Stomach smooth muscle (tissue), 2 donors: ENCODE measurements at regions not wholly inside any gene's neighbourhood (a gene's known extent, or its start where the extent isn't known, plus 50 kb on each side); places are given as distances from the start of the nearest gene placed in this dataset.
"Not testable (repeated sequence)": the region's sequence is repeated elsewhere in the genome, so short reads cannot be mapped to it uniquely, and the experiment has no call there.

Source experiments
- H3K27ac ChIP-seq: one replicate; pipeline ENCODE4 v1.7.0; 2013; ENCODE audit warnings: mild to moderate bottlenecking, low read length, inconsistent platforms
- H3K27me3 ChIP-seq, 2 donors: one replicate each; pipeline ENCODE4 v1.7.0; 2013; ENCODE audit warnings: low read length in 2 of 2; ENCODE audit not compliant: insufficient read depth in 2 of 2, control insufficient read depth in 1 of 2
- H3K36me3 ChIP-seq, 2 donors: one replicate each; pipeline ENCODE4 v1.7.0; 2013; ENCODE audit warnings: low read length in 2 of 2; ENCODE audit not compliant: control insufficient read depth in 2 of 2, insufficient read depth in 2 of 2
- H3K4me1 ChIP-seq: one replicate; pipeline ENCODE4 v1.7.0; 2013; ENCODE audit warnings: low read length; ENCODE audit not compliant: control insufficient read depth, insufficient read depth
- H3K4me3 ChIP-seq, 2 donors: one replicate each; pipeline ENCODE4 v1.7.0; 2013; ENCODE audit warnings: low read length in 2 of 2
- H3K9ac ChIP-seq, 2 donors: one replicate each; pipeline ENCODE4 v1.7.0; 2013; ENCODE audit warnings: low read length in 2 of 2, mild to moderate bottlenecking in 1 of 2
- H3K9me3 ChIP-seq, 2 donors: one replicate each; pipeline ENCODE4 v1.7.0; 2013; ENCODE audit warnings: low read length in 2 of 2; ENCODE audit not compliant: control insufficient read depth in 2 of 2
- donor health status: healthy.
- donor health status: Pancreatic carcinoma.

GRCh38 chr16:65249768-65250167, 127.9 kb upstream of the CDH11 start:
- H3K9ac ChIP-seq: peak overlapping the region; percentile 13 to 65
- peak overlapping the region in 1 of 2 donors; percentile 29 for H3K4me3 ChIP-seq
- H3K9me3 ChIP-seq: no peaks in the 10 kb centered on the region
- H3K36me3 ChIP-seq: no peaks in the 10 kb centered on the region
- peak overlapping the region; percentile 80 for H3K27ac ChIP-seq
- no peaks in the 10 kb centered on the region for H3K27me3 ChIP-seq
- H3K4me1 ChIP-seq: peaks cover 17% of the 10 kb centered on the region

- no peaks in the 10 kb centered on the region for H3K27me3 ChIP-seq
- H3K9ac ChIP-seq: no peak overlapping the region
- no peak overlapping the region for H3K4me3 ChIP-seq
- peaks cover 9% of the 10 kb centered on the region for H3K4me1 ChIP-seq
- H3K27ac ChIP-seq: no peak overlapping the region
- H3K36me3 ChIP-seq: no peaks in the 10 kb centered on the region
- no peaks in the 10 kb centered on the region for H3K9me3 ChIP-seq
Observed at GRCh38 chr16:65244787-65245186, 122.9 kb upstream of the CDH11 start.

GRCh38 chr16:65235339-65236177, 113.7 kb upstream of the CDH11 start:
- H3K27me3 ChIP-seq: no peaks in the 10 kb centered on the region
- no peak overlapping the region for H3K4me3 ChIP-seq
- H3K27ac ChIP-seq: no peak overlapping the region
- no peaks in the 10 kb centered on the region for H3K36me3 ChIP-seq
- no peaks in the 10 kb centered on the region for H3K4me1 ChIP-seq
- no peaks in the 10 kb centered on the region for H3K9me3 ChIP-seq
- H3K9ac ChIP-seq: no peak overlapping the region

- H3K9ac ChIP-seq, H3K4me3 ChIP-seq, H3K4me1 ChIP-seq, H3K27ac ChIP-seq, H3K36me3 ChIP-seq, H3K27me3 ChIP-seq, H3K9me3 ChIP-seq: not testable (repeated sequence)
Observed at GRCh38 chr16:65234721-65235320, 113.0 kb upstream of the CDH11 start.

- H3K36me3 ChIP-seq: no peaks in the 10 kb centered on the region
- no peak overlapping the region for H3K27ac ChIP-seq
- H3K4me3 ChIP-seq: no peak overlapping the region
- H3K9me3 ChIP-seq: no peaks in the 10 kb centered on the region
- no peaks in the 10 kb centered on the region for H3K4me1 ChIP-seq
- peaks cover 0 to 2% of the 10 kb centered on the region in 2 donors for H3K27me3 ChIP-seq
- no peak overlapping the region for H3K9ac ChIP-seq
Observed at GRCh38 chr16:65229191-65229662, 107.4 kb upstream of the CDH11 start.

- H3K27ac ChIP-seq: no peak overlapping the region
- no peaks in the 10 kb centered on the region for H3K9me3 ChIP-seq
- no peaks in the 10 kb centered on the region for H3K4me1 ChIP-seq
- H3K4me3 ChIP-seq: no peak overlapping the region
- no peaks in the 10 kb centered on the region for H3K36me3 ChIP-seq
- no peak overlapping the region for H3K9ac ChIP-seq
- H3K27me3 ChIP-seq: peaks cover 0 to 2% of the 10 kb centered on the region in 2 donors
Observed at GRCh38 chr16:65227150-65227835, 105.4 kb upstream of the CDH11 start.

GRCh38 chr16:65226077-65226476, 104.2 kb upstream of the CDH11 start:
- H3K4me1 ChIP-seq: no peaks in the 10 kb centered on the region
- no peak overlapping the region for H3K4me3 ChIP-seq
- no peaks in the 10 kb centered on the region for H3K9me3 ChIP-seq
- H3K27ac ChIP-seq: no peak overlapping the region
- H3K36me3 ChIP-seq: no peaks in the 10 kb centered on the region
- no peak overlapping the region for H3K9ac ChIP-seq
- H3K27me3 ChIP-seq: peaks cover 0 to 2% of the 10 kb centered on the region in 2 donors

GRCh38 chr16:65225488-65225887, 103.6 kb upstream of the CDH11 start:
- Histone ChIP-seq H3K9me3 (no peaks in the 10 kb centered on the region), H3K27me3 (peaks cover 0 to 2% of the 10 kb centered on the region in 2 donors), H3K4me1 (no peaks in the 10 kb centered on the region), H3K36me3 (no peaks in the 10 kb centered on the region), H3K9ac (no peak overlapping the region), H3K27ac (no peak overlapping the region), H3K4me3 (no peak overlapping the region)

- no peaks in the 10 kb centered on the region for H3K36me3 ChIP-seq
- H3K9me3 ChIP-seq: no peaks in the 10 kb centered on the region
- no peak overlapping the region for H3K27ac ChIP-seq
- peaks cover 0 to 2% of the 10 kb centered on the region in 2 donors for H3K27me3 ChIP-seq
- H3K4me3 ChIP-seq: no peak overlapping the region
- no peak overlapping the region for H3K9ac ChIP-seq
- H3K4me1 ChIP-seq: no peaks in the 10 kb centered on the region
Observed at GRCh38 chr16:65224994-65225393, 103.1 kb upstream of the CDH11 start.

- Histone ChIP-seq H3K27ac (no peak overlapping the region), H3K27me3 (peaks cover 0 to 2% of the 10 kb centered on the region in 2 donors), H3K4me1 (no peaks in the 10 kb centered on the region), H3K4me3 (no peak overlapping the region), H3K9ac (no peak overlapping the region), H3K9me3 (no peaks in the 10 kb centered on the region), H3K36me3 (no peaks in the 10 kb centered on the region)
Observed at GRCh38 chr16:65224471-65224870, 102.6 kb upstream of the CDH11 start.
